OCI-LY3 (cell line): ENCODE measurements at regions not wholly inside any gene's neighbourhood (a gene's known extent, or its start where the extent isn't known, plus 50 kb on each side); places are given as distances from the start of the nearest gene placed in this dataset.

ENCODE experiments used
- H2AFZ ChIP-seq: fragments of 200-600, 300-600 bp; shearing (Covaris generic); 2 replicates; pipeline ENCODE4 v1.6.0; 2014; ENCODE audit warnings: antibody characterized with exemption, low read depth, low read length
- H3K27ac ChIP-seq: fragments of 200-600, 300-600 bp; sonication (generic); 2 replicates; pipeline ENCODE4 v1.5.1; 2014; ENCODE audit warnings: mild to moderate bottlenecking, low read length, moderate library complexity, mixed read lengths
- H3K27me3 ChIP-seq: fragments of 200-600, 300-600 bp; sonication (generic); 2 replicates; pipeline ENCODE4 v1.6.1; 2014; ENCODE audit warnings: low read depth, low read length, mixed read lengths
- H3K36me3 ChIP-seq: fragments of 200-600, 300-600 bp; sonication (generic); replicated peaks from 2 replicates; pipeline ENCODE3; 2014; ENCODE audit warnings: low read depth, low read length, mixed read lengths
- H3K4me1 ChIP-seq: fragments of 300-600, 200-600 bp; sonication (generic); 2 replicates; pipeline ENCODE4 v1.6.1; 2014; ENCODE audit warnings: low read length, mixed read lengths
- H3K4me2 ChIP-seq: fragments of 200-600, 300-600 bp; sonication (generic); 2 replicates; pipeline ENCODE4 v1.6.1; 2014; ENCODE audit warnings: low read length, mixed read lengths
- H3K4me3 ChIP-seq: fragments of 300-600, 200-600 bp; sonication (generic); 2 replicates; pipeline ENCODE4 v1.5.1; 2014; ENCODE audit warnings: antibody characterized with exemption, mild to moderate bottlenecking, low read length, moderate library complexity
- H3K79me2 ChIP-seq: fragments of 300-600, 200-600 bp; shearing (Covaris generic); 2 replicates; pipeline ENCODE4 v1.6.1; 2014; ENCODE audit warnings: mild to moderate bottlenecking, low read length, mixed read lengths
- H3K9ac ChIP-seq: fragments of 300-600, 200-600 bp; shearing (Covaris generic); 2 replicates; pipeline ENCODE4 v1.6.0; 2014; ENCODE audit warnings: mild to moderate bottlenecking, low read length, moderate library complexity
- H3K9me3 ChIP-seq: fragments of 200-600, 300-600 bp; shearing (Covaris generic); 2 replicates; pipeline ENCODE4 v1.6.1; 2014; ENCODE audit warnings: low read length, mixed read lengths; ENCODE audit not compliant: insufficient read depth
- H4K20me1 ChIP-seq: fragments of 200-600, 300-600 bp; sonication (generic); 2 replicates; pipeline ENCODE4 v1.6.1; 2016; ENCODE audit warnings: low read length, mixed read lengths; ENCODE audit not compliant: insufficient read depth
- CTCF ChIP-seq: fragments of 200-600, 300-600 bp; sonication (generic); IDR thresholded peaks from 2 replicates; pipeline ENCODE4 v1.5.1; 2014; ENCODE audit warnings: antibody characterized with exemption, low read length, low read depth
- EZH2phosphoT487 ChIP-seq: fragments of 200-600 bp; shearing (Covaris generic); IDR thresholded peaks from 2 replicates; pipeline ENCODE4 v1.6.1; 2018; ENCODE audit warnings: antibody characterized with exemption, mixed run types, low read depth

GRCh38 chr13:96898646-96899254 lies 95.5 kb downstream of the OXGR1 start:
- no peaks in the 10 kb centered on the region for H3K27me3 ChIP-seq
- TF ChIP-seq EZH2phosphoT487 (no peak), CTCF (no peak)
- H3K36me3 ChIP-seq = no peaks in the 10 kb centered on the region
- H3K9ac ChIP-seq = no peak overlapping the region
- no peak overlapping the region for H3K27ac ChIP-seq
- H3K79me2 ChIP-seq = no peaks in the 10 kb centered on the region
- H3K4me1 ChIP-seq = no peaks in the 10 kb centered on the region
- H3K9me3 ChIP-seq = no peaks in the 10 kb centered on the region
- H3K4me3 ChIP-seq = no peak overlapping the region
- peak overlapping the region; percentile 12; the same call in 1 of the 2 replicates for H2AFZ ChIP-seq
- H4K20me1 ChIP-seq = no peaks in the 10 kb centered on the region
- peak overlapping the region; percentile 11; the same call in 1 of the 2 replicates for H3K4me2 ChIP-seq

- Histone ChIP-seq H2AFZ (no peak overlapping the region), H3K36me3 (no peaks in the 10 kb centered on the region), H3K4me3 (no peak overlapping the region), H3K27ac (no peak overlapping the region), H3K9ac (no peak overlapping the region), H4K20me1 (no peaks in the 10 kb centered on the region), H3K79me2 (no peaks in the 10 kb centered on the region), H3K4me2 (no peak overlapping the region), H3K4me1 (no peaks in the 10 kb centered on the region), H3K27me3 (no peaks in the 10 kb centered on the region), H3K9me3 (no peaks in the 10 kb centered on the region)
- TF ChIP-seq EZH2phosphoT487 (no peak), CTCF (no peak)
Measured at GRCh38 chr13:96898212-96898611, 96.1 kb downstream of the OXGR1 start.
